Small intestine (tissue), 7 donors: ENCODE measurements at regions not wholly inside any gene's neighbourhood (a gene's known extent, or its start where the extent isn't known, plus 50 kb on each side); places are given as distances from the start of the nearest gene placed in this dataset.

Experiments
- DNase-seq, 2 donors: peaks; one replicate each; pipeline versions ENCODE4 v3.0.0 to v3.0.0-alpha.2; 2013
- FAIRE-seq: peaks from 2 replicates; lab custom pipeline; 2012; peaks lifted over from hg19 to GRCh38; lab: Jason Lieb, UNC
- H3K27ac ChIP-seq, 3 donors: one replicate each; pipeline ENCODE4 v1.5.1; 2013; ENCODE audit warnings: low read length in 2 of 3, mild to moderate bottlenecking in 2 of 3, control low read depth in 1 of 3, inconsistent platforms in 1 of 3, low read depth in 1 of 3, moderate library complexity in 1 of 3
- H3K27me3 ChIP-seq, 3 donors: one replicate each; pipeline ENCODE4 v1.6.1; 2013; ENCODE audit warnings: low read length in 3 of 3, inconsistent platforms in 1 of 3; ENCODE audit not compliant: control insufficient read depth in 3 of 3, insufficient read depth in 3 of 3
- H3K36me3 ChIP-seq, 3 donors: one replicate each; pipeline ENCODE4 v1.6.1; 2013; ENCODE audit warnings: low read length in 3 of 3, inconsistent platforms in 1 of 3, low read depth in 1 of 3, mild to moderate bottlenecking in 1 of 3, moderate library complexity in 1 of 3; ENCODE audit not compliant: control insufficient read depth in 3 of 3, insufficient read depth in 2 of 3
- H3K4me1 ChIP-seq, 3 donors: one replicate each; pipeline ENCODE4 v1.6.1; 2013; ENCODE audit warnings: low read length in 2 of 3, inconsistent platforms in 1 of 3, low read depth in 1 of 3, mild to moderate bottlenecking in 1 of 3, moderate library complexity in 1 of 3; ENCODE audit not compliant: control insufficient read depth in 3 of 3, insufficient read depth in 2 of 3
- H3K4me3 ChIP-seq, 3 donors: one replicate each; pipeline ENCODE4 v1.5.1; 2013; ENCODE audit warnings: low read length in 3 of 3, control low read depth in 1 of 3, inconsistent platforms in 1 of 3, low read depth in 1 of 3, mild to moderate bottlenecking in 1 of 3, moderate library complexity in 1 of 3
- H3K9me3 ChIP-seq, 2 donors: one replicate each; pipeline ENCODE4 v1.6.1; 2013; ENCODE audit warnings: low read depth in 1 of 2, low read length in 1 of 2; ENCODE audit not compliant: control insufficient read depth in 2 of 2, insufficient read depth in 1 of 2
- WGBS, 3 donors: extraction: QIAGEN DNeasy Blood & Tissue Kit; methylation state at CpG; one replicate each; pipeline ENCODE4 v1.1.7; 2013; 5-methylcytosine and 5-hydroxymethylcytosine counted together
- donor health status: healthy with polysubstance abuse.
- donor health status: control.
- donor health status: control.
- donor health status: Bipolar disorder and iron deficiency.
- donor health status: healthy.

DNA sequence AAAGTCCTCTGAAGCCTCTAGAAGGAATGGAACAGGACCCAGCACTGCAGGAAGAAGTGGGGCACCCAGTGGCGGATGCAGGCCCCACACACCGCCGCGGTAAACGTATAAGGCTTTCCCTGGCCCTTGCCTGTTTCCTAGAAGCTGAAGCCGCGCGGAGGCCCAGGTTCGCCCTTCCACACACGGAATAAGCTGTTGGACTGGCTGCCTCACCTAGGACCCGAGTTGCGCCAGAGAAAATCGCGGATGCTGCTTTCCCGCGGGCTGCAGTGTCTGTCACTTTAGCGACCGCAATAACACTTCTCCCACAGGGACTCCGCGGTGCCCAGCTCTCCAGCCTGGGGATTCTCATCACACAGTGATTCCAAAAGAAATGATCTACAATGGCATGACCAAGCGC is 1736.9 kb downstream of the TP53TG3F start:
- 80 to 91% (median 86%) methylated on average over 21 of the region's 21 CpGs for WGBS, 3 donors
- FAIRE-seq (no peak), DNase-seq (no peak)
- Histone ChIP-seq H3K4me3 (no peak overlapping the region), H3K36me3 (no peaks in the 10 kb centered on the region), H3K27ac (no peak overlapping the region), H3K27me3 (no peaks in the 10 kb centered on the region), H3K9me3 (peaks cover 5 to 18% of the 10 kb centered on the region in 2 donors), H3K4me1 (no peaks in the 10 kb centered on the region)

DNA sequence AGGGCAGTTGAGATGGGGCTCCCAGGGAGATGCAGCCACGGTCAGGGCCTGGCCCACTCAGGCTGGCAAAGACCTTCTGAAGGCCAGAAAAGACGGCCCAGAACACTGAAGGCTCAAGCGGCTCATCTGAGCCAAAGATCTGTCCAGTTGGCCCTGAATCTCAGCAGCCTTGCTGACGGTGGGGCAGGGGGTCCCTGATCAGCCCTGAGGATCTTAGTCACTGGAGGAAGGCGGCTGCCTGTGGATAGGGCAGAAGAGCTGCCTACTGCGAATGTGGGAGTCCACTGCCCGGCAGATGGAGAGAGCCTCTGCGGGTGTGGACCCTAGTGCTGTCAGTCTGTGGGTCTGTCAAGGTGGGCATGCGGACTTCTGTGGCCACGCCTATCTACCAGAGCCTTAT is 1738.2 kb downstream of the TP53TG3F start:
- no peak overlapping the region for H3K4me3 ChIP-seq
- 75 to 82% (median 79%) methylated on average over 10 of the region's 10 CpGs for WGBS, 3 donors
- no peaks in the 10 kb centered on the region for H3K27me3 ChIP-seq
- no peaks in the 10 kb centered on the region for H3K36me3 ChIP-seq
- FAIRE-seq (no peak), DNase-seq (no peak)
- no peaks in the 10 kb centered on the region for H3K4me1 ChIP-seq
- H3K27ac ChIP-seq = no peak overlapping the region
- peaks cover 5 to 18% of the 10 kb centered on the region in 2 donors for H3K9me3 ChIP-seq

DNA sequence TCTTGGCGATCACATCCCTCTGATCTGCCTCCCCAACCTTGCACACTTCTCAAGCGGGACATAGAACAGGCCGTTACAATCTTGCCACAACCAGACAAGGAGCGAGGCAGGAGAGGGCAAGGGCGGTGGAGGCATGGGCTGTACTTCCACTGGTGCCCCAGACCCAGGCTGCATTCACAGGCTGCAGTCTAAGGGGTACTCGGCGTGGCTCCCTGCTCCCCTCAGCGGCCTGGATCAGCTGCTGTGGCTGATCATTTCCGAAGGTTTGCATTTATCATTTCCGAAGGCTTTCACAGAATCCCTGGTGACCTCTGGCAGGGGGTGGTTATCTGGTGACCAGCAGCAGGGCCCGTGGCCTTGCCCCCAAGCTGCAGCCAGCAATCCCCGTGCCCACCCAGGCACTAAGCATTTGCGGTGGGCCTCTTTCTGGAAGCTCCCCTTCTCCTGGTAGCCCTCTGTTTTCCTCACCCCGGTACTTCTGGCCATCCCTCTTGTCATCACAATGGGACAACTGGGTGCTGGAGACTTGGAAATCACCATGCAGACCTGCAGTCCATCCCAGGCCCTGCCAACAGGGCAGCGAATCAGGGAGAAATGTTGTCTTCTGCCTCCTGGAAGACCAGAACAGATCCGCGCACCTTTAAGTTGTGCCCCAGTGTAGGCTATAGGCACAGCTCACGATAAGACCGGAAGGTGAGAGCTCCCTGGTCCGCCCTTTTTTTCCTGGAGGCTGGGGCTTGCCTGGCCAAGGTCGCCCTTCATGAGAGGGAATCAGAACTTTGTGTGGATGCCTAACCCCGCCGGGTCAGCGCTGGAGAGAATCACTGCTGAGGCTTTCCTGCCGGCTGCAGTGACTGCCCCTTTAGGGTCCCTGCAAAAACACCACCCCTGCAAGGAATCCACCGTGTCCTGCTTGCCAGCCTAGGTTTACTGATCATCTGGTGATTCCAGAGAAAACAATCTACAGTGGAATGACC is 1739.1 kb downstream of the TP53TG3F start:
- Histone ChIP-seq H3K27me3 (no peaks in the 10 kb centered on the region), H3K4me3 (no peak overlapping the region), H3K4me1 (no peaks in the 10 kb centered on the region), H3K36me3 (no peaks in the 10 kb centered on the region), H3K9me3 (peaks cover 5 to 18% of the 10 kb centered on the region in 2 donors), H3K27ac (no peak overlapping the region)
- FAIRE-seq (no peak), DNase-seq (no peak)
- 77 to 80% (median 78%) methylated on average over 26 of the region's 26 CpGs for WGBS, 3 donors

DNA sequence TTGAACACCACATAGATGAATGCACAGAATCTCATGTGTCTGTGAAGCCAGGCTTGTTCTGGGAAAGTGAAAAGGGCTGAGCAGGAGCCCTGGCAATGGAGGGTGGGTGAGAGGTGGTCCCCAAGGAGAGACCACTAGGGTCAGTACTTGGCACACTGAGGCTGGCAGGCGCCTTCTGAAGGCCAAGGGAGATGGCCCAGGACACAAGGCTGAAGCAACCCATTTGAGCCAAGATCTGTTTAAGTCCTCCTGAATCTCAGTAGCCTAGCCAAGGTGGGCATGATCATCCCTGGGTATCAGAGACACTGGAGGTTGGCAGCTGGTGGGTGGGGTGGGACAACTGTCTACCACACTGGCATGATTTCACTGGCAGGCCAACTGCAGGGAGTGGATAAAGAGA is 1741.2 kb downstream of the TP53TG3F start:
- no peak for FAIRE-seq
- H3K4me1 ChIP-seq = no peaks in the 10 kb centered on the region
- no peaks in the 10 kb centered on the region for H3K27me3 ChIP-seq
- no peaks in the 10 kb centered on the region for H3K36me3 ChIP-seq
- no peak for DNase-seq
- peaks cover under 1 to 12% of the 10 kb centered on the region in 2 donors for H3K9me3 ChIP-seq
- no peak overlapping the region for H3K27ac ChIP-seq
- WGBS, 3 donors = 40 to 47% (median 46%) methylated on average over 1 of the region's 1 CpG
- H3K4me3 ChIP-seq = no peak overlapping the region

DNA sequence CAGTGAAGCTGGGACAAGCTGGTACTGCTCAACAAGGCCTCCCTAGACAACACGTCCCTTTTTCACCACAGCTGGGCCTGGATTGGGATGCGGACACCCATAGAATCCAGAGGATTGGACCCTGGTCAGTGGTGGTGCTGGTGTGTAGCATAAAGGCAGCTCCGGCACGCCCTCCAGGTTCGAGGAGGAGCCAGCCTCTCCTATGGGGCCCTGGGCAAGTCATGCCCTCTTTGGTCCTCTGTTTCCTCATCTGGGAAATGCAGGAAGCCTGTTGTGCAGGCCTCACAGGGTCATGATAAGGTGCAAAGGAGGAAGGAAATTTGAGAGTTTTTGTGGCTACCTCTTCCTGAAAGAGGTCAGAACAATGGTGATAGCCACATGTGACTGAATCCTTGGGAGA is 1741.7 kb downstream of the TP53TG3F start:
- WGBS, 3 donors = 61 to 67% (median 63%) methylated on average over 5 of the region's 5 CpGs
- Histone ChIP-seq H3K4me3 (no peak overlapping the region), H3K36me3 (no peaks in the 10 kb centered on the region), H3K9me3 (peaks cover 0 to 10% of the 10 kb centered on the region in 2 donors), H3K27me3 (no peaks in the 10 kb centered on the region), H3K4me1 (no peaks in the 10 kb centered on the region), H3K27ac (no peak overlapping the region)
- FAIRE-seq = no peak
- no peak for DNase-seq

DNA sequence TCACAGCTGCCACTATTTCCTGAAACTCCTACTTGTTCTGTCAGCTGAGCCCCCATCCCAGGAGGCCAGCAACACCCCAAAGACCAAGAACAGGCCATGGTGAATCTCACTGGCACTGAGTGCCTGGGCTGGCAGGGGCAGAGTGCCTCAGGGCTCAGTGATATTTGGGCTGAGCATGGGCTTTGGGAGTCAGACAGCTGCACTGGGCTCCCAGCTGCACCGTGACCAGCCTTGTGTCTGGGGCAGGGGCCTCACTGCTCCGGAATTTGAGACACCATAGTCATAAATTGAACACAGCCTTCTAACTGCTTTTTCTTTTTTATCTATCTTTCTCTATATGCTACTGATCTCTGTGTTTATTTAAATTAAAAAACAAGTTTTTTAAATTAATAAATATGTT is 1744.2 kb downstream of the TP53TG3F start:
- WGBS, 3 donors = 59 to 74% (median 69%) methylated on average over 2 of the region's 2 CpGs
- H3K4me3 ChIP-seq = no peak overlapping the region

DNA sequence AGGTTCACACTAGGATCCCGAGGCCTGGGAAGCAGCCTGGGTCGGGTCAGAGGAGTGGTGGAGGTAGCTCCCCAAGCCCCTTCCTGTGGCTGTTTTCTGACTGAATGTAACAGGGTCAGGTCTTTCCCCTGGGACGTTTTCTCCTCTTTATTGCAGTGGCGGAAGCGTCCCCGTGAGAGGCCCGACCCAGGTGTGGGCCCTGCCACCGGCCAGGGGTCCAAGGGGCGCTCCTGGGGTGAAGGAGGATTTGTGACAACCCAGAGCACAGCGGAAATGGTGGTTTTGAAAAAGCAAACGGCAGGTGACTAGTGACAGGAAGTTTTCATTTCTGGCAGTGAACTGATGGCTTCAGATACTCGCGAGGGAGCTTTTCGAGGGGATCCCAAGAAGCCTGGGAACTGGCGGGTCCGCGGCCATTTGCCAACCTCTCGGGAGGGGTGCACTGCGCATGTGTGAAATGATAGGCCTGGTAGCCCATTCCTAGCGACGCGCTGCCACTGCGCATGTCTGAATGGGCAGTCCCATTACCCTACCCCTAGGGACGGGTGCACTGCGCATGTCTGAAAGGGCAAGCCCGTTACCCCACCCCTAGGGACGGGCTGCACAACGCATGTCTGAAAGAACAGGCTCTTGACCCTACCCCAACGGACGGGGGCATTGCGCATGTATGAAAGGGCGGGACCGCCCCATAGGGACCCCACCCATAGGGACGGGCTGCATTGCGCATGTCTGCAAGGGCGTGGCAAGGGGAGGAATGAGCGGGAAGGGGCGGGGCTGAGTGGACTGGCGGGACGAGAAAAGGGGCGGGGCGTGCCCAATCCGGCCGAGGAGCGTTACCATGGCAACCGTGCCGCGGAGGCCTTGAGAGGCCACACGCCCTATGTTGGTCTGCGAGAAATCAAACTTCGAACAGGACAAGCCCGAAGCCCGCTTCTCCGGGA is 1747.9 kb downstream of the TP53TG3F start:
- H3K27ac ChIP-seq = no peak overlapping the region
- WGBS, 3 donors = 66 to 71% (median 70%) methylated on average over 52 to 54 of the region's 54 CpGs
- H3K36me3 ChIP-seq = no peaks in the 10 kb centered on the region
- DNase-seq = no peak
- H3K9me3 ChIP-seq = peaks cover 6 to 8% of the 10 kb centered on the region in 2 donors
- no peaks in the 10 kb centered on the region for H3K27me3 ChIP-seq
- H3K4me3 ChIP-seq = no peak overlapping the region
- no peak for FAIRE-seq
- H3K4me1 ChIP-seq = no peaks in the 10 kb centered on the region

More for the DNA sequence above, 1744.2 kb downstream of the TP53TG3F start:
- Histone ChIP-seq H3K4me1 (no peaks in the 10 kb centered on the region), H3K27ac (no peak overlapping the region), H3K36me3 (no peaks in the 10 kb centered on the region), H3K27me3 (no peaks in the 10 kb centered on the region), H3K9me3 (peaks cover 6 to 11% of the 10 kb centered on the region in 2 donors)
- no peak for DNase-seq
- no peak for FAIRE-seq
